Spleen (tissue), 11 donors: ENCODE measurements at regions not wholly inside any gene's neighbourhood (a gene's known extent, or its start where the extent isn't known, plus 50 kb on each side); places are given as distances from the start of the nearest gene placed in this dataset.

Experiments
- DNase-seq: peaks from one replicate; pipeline ENCODE4 v3.0.0-alpha.2; 2020
- H3K27ac ChIP-seq, 8 donors: fragments of 200-600 bp; sonication (generic) in 7 of 8; 1 replicate in 4 of 8; 2 replicates in 4 of 8; pipeline versions ENCODE4 v1.5.0 to v1.8.0; 2016 to 2021; ENCODE audit warnings: inconsistent platforms in 4 of 8, mild to moderate bottlenecking in 4 of 8, moderate library complexity in 1 of 8
- H3K27me3 ChIP-seq, 7 donors: fragments of 200-600 bp; sonication (generic) in 6 of 7; replicated peaks in 1 of 7; 1 replicate in 4 of 7; 2 replicates in 3 of 7; pipeline versions ENCODE4 v1.5.0 to v1.8.0; 2016 to 2021; ENCODE audit warnings: inconsistent platforms in 3 of 7, mild to moderate bottlenecking in 1 of 7
- H3K36me3 ChIP-seq, 6 donors: fragments of 200-600 bp; sonication (generic) in 5 of 6; 1 replicate in 4 of 6; 2 replicates in 2 of 6; pipeline versions ENCODE4 v1.5.0 to v1.8.0; 2016 to 2021; ENCODE audit warnings: inconsistent platforms in 2 of 6
- H3K4me1 ChIP-seq, 6 donors: fragments of 200-600 bp; sonication (generic) in 5 of 6; 1 replicate in 3 of 6; 2 replicates in 3 of 6; pipeline versions ENCODE4 v1.5.0 to v1.8.0; 2016 to 2021; ENCODE audit warnings: inconsistent platforms in 3 of 6
- H3K4me3 ChIP-seq, 8 donors: fragments of 200-600 bp; sonication (generic) in 7 of 8; 1 replicate in 4 of 8; 2 replicates in 4 of 8; pipeline versions ENCODE4 v1.5.0 to v1.8.0; 2016 to 2021; ENCODE audit warnings: inconsistent platforms in 4 of 8, mild to moderate bottlenecking in 4 of 8, moderate library complexity in 2 of 8
- H3K9me3 ChIP-seq, 8 donors: fragments of 200-600 bp; sonication (generic) in 7 of 8; 1 replicate in 4 of 8; 2 replicates in 4 of 8; pipeline versions ENCODE4 v1.5.0 to v1.8.0; 2016 to 2021; ENCODE audit warnings: inconsistent platforms in 4 of 8
- POLR2A ChIP-seq, 3 donors: fragments of 450-650 bp; IDR thresholded peaks; one replicate each; pipeline ENCODE4 v1.5.1; 2017; ENCODE audit warnings: antibody characterized with exemption in 3 of 3, mild to moderate bottlenecking in 1 of 3
- POLR2AphosphoS5 ChIP-seq, 3 donors: sonication (generic); formaldehyde crosslinking; IDR thresholded peaks; one replicate each; pipeline ENCODE4 v1.5.1; 2017; ENCODE audit warnings: antibody characterized with exemption in 3 of 3
- WGBS, 5 donors: extraction: QIAGEN DNeasy Blood & Tissue Kit in 3 of 5; methylation state at CpG; one replicate each; pipeline versions ENCODE4 v1.1.5 to v1.1.7; 2013 to 2018; 5-methylcytosine and 5-hydroxymethylcytosine counted together
- intact Hi-C: fragments of 100-400 bp; cut with DNase I; formaldehyde crosslinking; loops from one replicate; pipeline ENCODE4 v1.15.0; 2023; ENCODE audit warnings: low total_unique reads
- TF ChIP-seq, protein P1 (sequence below), 11 experiments: fragments of 200-600 bp in 7 of 11; fragments of 450-650 bp in 4 of 11; sonication (generic) in 4 of 11; IDR thresholded peaks in 8 of 11; conservative IDR thresholded peaks in 3 of 11; 1 replicate in 7 of 11; 2 replicates in 4 of 11; pipeline versions ENCODE4 v1.4.0 to v1.8.0; 2016 to 2021; ENCODE audit warnings: antibody characterized with exemption in 11 of 11, inconsistent platforms in 4 of 11, mild to moderate bottlenecking in 1 of 11
- donor health status: healthy with polysubstance abuse.
- donor health status: DM: no; HTN: no; CAD: no; lungs with moderate emphysema.
- donor health status: DM: no; HTN: no; CAD: no.
- donor health status: Bipolar disorder and iron deficiency.
- donor health status: healthy.
- donor health status: DM: no; HTN: no; CAD: no.
- donor health status: DM: yes; HTN: yes; CAD: no.

DNA sequence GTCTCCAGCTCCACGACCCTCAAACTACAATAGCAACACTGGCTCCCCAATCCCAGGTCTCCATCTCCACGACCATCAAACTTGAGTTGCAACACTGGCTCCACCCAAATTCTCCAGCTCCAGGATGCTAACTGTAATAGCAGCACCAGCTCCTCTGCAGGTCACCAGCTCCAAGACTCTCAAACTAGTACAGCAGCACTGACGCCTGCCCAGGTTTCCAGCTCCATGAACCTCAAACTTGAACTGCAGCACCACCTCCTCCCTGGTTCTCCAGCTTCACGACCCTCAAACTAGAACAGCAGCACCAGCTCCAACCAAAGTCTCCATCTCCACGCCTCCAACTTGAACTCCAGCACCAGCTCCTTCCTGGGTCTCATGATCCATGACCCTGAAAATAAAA is 353.8 kb downstream of the PREX1 start:
- TF ChIP-seq POLR2A (IDR thresholded peaks at IDR 0.05) (no peak), POLR2AphosphoS5 (IDR thresholded peaks at IDR 0.05) (no peak)
- TF ChIP-seq, protein P1, sequence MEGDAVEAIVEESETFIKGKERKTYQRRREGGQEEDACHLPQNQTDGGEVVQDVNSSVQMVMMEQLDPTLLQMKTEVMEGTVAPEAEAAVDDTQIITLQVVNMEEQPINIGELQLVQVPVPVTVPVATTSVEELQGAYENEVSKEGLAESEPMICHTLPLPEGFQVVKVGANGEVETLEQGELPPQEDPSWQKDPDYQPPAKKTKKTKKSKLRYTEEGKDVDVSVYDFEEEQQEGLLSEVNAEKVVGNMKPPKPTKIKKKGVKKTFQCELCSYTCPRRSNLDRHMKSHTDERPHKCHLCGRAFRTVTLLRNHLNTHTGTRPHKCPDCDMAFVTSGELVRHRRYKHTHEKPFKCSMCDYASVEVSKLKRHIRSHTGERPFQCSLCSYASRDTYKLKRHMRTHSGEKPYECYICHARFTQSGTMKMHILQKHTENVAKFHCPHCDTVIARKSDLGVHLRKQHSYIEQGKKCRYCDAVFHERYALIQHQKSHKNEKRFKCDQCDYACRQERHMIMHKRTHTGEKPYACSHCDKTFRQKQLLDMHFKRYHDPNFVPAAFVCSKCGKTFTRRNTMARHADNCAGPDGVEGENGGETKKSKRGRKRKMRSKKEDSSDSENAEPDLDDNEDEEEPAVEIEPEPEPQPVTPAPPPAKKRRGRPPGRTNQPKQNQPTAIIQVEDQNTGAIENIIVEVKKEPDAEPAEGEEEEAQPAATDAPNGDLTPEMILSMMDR (IDR thresholded peaks at IDR 0.05 in 8 of 11, conservative IDR thresholded peaks at IDR 0.05 in 3 of 11) = no peak
- 64 to 76% (median 69%) methylated on average over 5 of the region's 5 CpGs for WGBS, 5 donors
- H3K4me3 ChIP-seq = no peak overlapping the region
- H3K4me1 ChIP-seq = no peaks in the 10 kb centered on the region
- H3K27me3 ChIP-seq = peaks cover 0 to 70% (median 9%) of the 10 kb centered on the region in 7 donors
- no peak overlapping the region for H3K27ac ChIP-seq
- intact Hi-C loops = no loop called here
- no peak for DNase-seq
- H3K9me3 ChIP-seq = no peaks in the 10 kb centered on the region
- no peaks in the 10 kb centered on the region for H3K36me3 ChIP-seq

DNA sequence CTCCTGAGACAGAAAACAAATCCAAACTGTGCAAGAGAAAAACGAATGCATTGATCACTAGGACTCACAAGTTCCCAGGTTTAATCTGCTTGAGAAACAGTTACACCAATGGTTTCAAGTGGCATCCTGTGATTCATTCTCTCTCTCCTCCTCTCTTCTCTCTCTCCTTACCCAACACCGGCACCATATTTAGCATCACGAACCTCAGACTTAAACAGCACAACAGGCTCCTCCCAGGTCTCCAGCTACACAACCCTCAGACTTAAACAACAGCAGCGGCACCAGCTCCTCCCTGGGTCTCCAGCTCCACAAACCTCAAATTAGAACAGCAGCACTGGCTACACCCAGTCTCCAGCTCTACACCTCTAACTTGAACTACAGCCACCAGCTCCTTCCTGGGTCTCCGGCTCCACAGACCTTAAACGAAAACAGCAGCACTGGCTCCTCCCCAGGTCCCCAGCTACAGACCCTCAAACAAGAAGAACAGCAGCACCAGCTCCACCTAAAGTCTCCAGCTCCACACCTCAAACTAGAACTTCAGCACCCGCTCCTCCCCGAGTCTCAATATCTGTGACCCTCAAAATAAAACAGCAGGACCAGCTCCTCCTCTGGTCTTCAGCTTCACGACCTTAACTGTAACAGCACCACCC is 355.9 kb downstream of the PREX1 start:
- TF ChIP-seq, protein P1 (IDR thresholded peaks at IDR 0.05 in 8 of 11, conservative IDR thresholded peaks at IDR 0.05 in 3 of 11) = no peak
- TF ChIP-seq POLR2AphosphoS5 (IDR thresholded peaks at IDR 0.05) (no peak), POLR2A (IDR thresholded peaks at IDR 0.05) (no peak)
- 67 to 71% (median 70%) methylated on average over 9 of the region's 9 CpGs for WGBS, 5 donors
- H3K4me3 ChIP-seq = no peak overlapping the region
- H3K4me1 ChIP-seq = no peaks in the 10 kb centered on the region
- no peaks in the 10 kb centered on the region for H3K36me3 ChIP-seq
- H3K9me3 ChIP-seq = no peaks in the 10 kb centered on the region
- peaks cover 0 to 49% (median 0%) of the 10 kb centered on the region in 7 donors for H3K27me3 ChIP-seq
- no peak for DNase-seq
- intact Hi-C loops = no loop called here
- H3K27ac ChIP-seq = no peak overlapping the region

GRCh38 chr20:48471176-48471575 is 356.6 kb downstream of the PREX1 start:
- H3K9me3 ChIP-seq = no peaks in the 10 kb centered on the region
- H3K4me1 ChIP-seq = no peaks in the 10 kb centered on the region
- H3K4me3 ChIP-seq = no peak overlapping the region
- TF ChIP-seq POLR2A (IDR thresholded peaks at IDR 0.05) (no peak), POLR2AphosphoS5 (IDR thresholded peaks at IDR 0.05) (no peak)
- TF ChIP-seq, protein P1 (IDR thresholded peaks at IDR 0.05 in 8 of 11, conservative IDR thresholded peaks at IDR 0.05 in 3 of 11) = no peak
- H3K36me3 ChIP-seq = no peaks in the 10 kb centered on the region
- WGBS, 5 donors = 51 to 77% (median 61%) methylated on average over 5 of the region's 5 CpGs
- intact Hi-C loops = no loop called here
- H3K27me3 ChIP-seq = peaks cover 0 to 46% (median 0%) of the 10 kb centered on the region in 7 donors
- peak; percentile 2 for DNase-seq
- no peak overlapping the region for H3K27ac ChIP-seq

GRCh38 chr20:48470141-48470540 is 357.7 kb downstream of the PREX1 start:
- Histone ChIP-seq H3K9me3 (no peaks in the 10 kb centered on the region), H3K27ac (no peak overlapping the region), H3K4me3 (no peak overlapping the region), H3K4me1 (no peaks in the 10 kb centered on the region), H3K36me3 (no peaks in the 10 kb centered on the region), H3K27me3 (peaks cover 0 to 43% (median 0%) of the 10 kb centered on the region in 7 donors)
- 81 to 87% (median 83%) methylated on average over 3 of the region's 3 CpGs for WGBS, 5 donors
- intact Hi-C loops = no loop called here
- DNase-seq = no peak
- TF ChIP-seq POLR2AphosphoS5 (IDR thresholded peaks at IDR 0.05) (no peak), POLR2A (IDR thresholded peaks at IDR 0.05) (no peak)
- TF ChIP-seq, protein P1 (IDR thresholded peaks at IDR 0.05 in 8 of 11, conservative IDR thresholded peaks at IDR 0.05 in 3 of 11) = no peak
